Activated CD4-positive, CD25-positive, alpha-beta regulatory T cell treated with anti-CD3 and anti-CD28 coated beads, Interleukin-2, amount 50 U/mL, for 16 hours (primary cell): ENCODE measurements at regions not wholly inside any gene's neighbourhood (a gene's known extent, or its start where the extent isn't known, plus 50 kb on each side); places are given as distances from the start of the nearest gene placed in this dataset.

Experiments used
- DNase-seq: peaks from one replicate; pipeline ENCODE4 v3.0.0-alpha.2; 2020; ENCODE audit warnings: low read depth, low spot score

DNA sequence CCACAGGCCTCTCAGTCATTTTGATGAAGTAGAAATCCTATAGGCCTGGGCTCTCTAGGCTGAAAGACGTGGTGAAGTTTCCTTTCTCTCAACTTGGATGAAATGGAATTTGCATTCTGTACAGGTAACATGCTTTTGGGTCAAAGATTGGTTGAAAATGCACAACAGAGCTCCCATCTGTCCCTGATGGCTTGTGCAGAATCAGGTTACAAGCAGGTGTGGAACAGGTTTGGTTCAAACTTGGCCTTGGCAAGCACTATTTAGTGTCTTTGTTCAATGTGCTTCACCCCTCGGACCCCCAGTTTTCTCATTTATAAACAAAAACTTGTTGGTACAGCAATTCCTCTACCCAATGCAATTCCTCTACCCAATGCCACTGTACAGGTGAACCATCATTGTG lies 1493.0 kb downstream of the AACS start:
- DNase-seq = no peak

DNA sequence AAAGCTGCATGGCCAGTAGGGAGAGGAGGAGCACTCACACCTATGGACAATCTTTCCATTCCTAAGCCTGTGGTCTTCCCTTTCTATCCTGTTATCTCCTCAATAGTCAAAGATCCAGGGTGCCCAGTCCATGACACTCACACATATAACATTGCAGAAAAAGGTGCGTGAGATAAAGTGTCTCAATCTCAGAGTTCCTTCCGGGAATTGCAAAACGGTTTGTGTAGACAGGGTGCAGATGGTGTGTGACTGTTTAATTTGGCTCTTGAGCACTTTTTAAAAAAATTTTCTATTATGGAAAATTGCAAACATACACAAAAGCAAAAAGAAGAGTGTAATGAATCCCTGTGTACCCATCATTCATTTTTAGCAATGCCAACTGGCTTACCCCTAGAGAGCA lies 1493.6 kb downstream of the AACS start:
- DNase-seq = no peak

GRCh38 chr12:126567016-126567415 lies 1501.8 kb downstream of the AACS start:
- DNase-seq = no peak

DNA sequence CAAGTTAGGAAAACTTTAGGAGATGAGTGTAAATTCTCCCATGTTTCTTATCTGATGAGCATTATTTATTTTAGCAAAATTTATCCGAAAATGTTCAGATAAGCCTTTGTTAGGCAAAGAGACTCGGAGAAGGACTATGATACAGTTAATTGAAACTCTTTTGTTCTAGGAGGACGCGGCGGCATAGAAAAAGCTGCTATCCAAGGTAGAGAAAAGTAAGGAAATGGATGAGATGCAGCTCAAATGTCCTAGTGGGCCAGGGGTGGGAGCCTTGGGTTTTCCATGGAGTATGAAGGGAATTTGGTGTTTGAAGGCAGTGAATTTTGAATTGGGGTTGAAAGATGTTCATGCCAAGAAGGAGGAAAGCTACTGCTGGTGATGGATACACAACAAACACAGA lies 1504.5 kb downstream of the AACS start:
- no peak for DNase-seq

DNA sequence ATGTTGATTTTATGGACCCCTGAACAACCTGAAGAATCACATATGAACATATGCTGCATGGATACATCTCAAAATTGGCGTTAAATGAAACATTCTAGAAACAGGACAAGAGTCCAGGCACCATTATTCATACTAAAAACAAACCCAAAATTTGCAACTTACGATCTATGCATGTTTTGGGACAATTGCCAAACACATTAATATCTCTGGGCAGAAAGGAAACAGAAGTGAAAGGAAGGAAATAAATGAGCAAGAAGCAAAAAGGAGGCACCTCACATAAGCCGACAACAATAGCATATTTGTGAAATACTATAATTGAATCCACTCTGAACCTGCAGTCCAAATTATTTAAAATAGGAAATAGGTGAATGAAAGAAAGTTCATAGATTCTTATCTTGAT lies 1505.3 kb downstream of the AACS start:
- no peak for DNase-seq

- DNase-seq = no peak
Observed at GRCh38 chr12:126572170-126572569, 1506.9 kb downstream of the AACS start.

DNA sequence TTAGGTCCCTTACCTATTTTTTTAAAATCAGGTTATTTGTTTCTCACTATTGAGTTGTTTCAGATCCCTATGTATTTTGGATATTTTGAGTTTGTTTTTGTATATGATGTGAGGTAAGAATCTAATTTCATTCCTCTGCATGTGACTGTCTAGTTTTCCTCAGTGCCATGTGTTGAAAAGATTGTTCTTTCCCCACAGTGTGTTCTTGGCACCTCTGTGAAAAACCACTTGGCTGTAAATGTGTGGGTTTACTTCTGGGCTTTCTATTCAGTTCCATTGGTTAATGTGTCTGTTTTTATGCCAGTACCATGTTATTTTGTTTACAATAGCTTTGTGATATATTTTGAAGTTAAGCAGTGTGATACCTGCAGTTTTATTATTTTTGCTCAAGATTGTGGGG lies 1516.4 kb downstream of the AACS start:
- DNase-seq = no peak

DNA sequence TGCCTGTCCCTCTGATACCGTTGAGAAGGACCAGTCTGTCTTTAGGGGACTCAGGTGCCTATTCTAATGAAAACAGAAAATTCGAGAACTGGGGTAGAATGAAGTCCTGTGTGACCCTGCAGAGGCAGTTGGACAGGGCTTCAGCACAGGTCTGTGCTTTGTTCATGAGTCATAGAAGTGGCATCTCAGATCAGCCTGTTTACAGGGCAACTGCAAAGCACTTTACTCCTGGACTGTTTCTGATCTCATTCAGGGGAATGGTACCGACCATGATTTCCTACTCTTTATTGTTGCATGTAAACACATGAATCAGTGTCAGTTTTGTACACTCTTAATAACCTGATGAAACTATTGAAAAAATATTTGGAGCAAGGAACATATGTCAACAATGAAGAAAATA lies 1517.0 kb downstream of the AACS start:
- no peak for DNase-seq

DNA sequence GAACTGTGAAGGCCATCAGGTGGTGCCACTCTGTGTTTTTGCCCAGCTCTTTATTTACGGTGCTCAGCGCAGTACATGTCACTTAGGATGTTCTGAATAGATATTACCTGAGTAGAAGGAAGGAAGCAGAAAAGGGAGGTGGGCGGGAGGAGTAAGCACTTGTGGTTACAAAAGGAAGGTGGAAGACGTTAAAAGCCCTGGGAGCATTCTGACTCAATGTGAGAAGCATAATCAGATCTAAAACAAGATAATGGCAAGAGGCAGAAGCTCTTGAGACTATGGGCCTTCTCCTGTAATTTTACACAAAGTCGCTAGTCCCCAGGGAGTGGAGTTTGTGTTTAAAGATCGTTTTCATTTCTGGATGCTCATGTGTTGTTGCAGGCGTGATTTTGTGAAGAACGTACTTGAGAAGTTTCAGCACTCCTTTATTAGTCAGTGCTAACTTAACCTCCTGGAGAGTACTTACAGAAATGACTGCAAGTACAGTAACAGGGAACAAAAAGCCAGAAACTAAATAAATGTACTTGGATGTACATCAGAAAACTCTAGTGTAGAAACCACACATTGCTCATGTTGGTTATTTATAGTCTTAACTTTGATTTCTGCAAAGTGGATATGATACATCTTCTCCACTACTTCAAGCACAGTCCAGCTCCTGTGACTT lies 1523.5 kb downstream of the AACS start:
- no peak for DNase-seq

DNA sequence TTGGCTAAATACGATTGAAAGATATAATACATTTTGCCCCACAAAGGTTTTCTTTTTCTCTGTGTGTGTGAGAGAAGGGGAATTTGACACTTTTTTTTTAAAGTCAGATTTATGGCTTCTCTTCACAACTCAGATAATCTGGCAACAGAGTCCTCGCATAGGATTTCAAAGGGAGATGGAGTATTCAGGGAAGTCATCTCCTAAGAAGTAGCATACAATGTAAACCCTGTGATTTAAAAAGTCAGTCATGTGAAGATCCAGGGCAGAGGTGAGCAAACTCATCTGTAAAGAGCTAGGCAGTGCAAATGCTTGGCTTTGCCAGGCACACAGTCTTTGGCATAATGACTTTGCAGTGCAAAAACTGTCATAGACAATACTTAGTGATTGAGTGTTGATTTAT lies 1526.3 kb downstream of the AACS start:
- DNase-seq = no peak

- no peak for DNase-seq
Observed at GRCh38 chr12:126601184-126602170, 1536.2 kb downstream of the AACS start.

GRCh38 chr12:126602612-126603011 lies 1537.4 kb downstream of the AACS start:
- DNase-seq = no peak

GRCh38 chr12:126607157-126607556 lies 1541.9 kb downstream of the AACS start:
- DNase-seq = no peak

DNA sequence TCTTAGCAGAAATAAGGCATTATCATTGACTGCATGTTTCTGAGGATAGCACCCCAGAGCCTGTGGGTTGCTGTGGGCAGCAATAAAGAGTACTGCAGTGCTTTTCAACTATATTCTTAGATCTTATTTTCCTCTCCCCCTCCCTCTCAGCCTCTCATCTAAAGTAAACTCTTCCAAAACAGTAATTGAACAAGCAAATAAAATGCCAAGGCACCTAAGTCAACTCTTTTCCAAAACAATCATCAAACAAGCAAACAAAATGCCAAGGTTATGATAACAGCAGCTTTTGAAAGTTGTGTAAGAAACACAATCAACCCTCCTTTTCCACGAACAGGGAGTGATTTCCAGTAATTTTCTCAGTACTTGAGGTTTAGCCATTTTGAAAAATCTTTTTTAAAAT lies 1542.6 kb downstream of the AACS start:
- DNase-seq = no peak

- DNase-seq = no peak
Observed at GRCh38 chr12:126608607-126609175, 1543.5 kb downstream of the AACS start.

DNA sequence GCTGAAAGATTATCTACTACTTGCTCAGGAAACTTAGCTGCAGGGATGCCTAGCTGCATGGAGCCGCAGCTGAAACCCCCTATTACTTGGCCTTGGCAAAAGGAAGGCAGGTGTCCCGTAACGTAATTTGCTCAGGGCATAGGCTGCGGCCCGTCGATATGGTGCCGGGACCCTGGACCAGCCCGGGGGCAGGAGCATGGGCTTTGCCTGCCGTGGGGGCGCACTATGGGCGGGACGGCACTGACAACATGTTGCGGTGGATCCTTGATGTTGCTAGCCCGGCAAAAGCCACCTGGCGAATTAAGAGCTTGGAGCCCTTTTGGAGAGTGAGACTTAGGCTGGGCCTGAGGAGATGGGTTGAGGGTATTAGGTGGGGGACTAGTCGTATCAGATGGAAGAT lies 1551.2 kb downstream of the AACS start:
- DNase-seq = no peak

DNA sequence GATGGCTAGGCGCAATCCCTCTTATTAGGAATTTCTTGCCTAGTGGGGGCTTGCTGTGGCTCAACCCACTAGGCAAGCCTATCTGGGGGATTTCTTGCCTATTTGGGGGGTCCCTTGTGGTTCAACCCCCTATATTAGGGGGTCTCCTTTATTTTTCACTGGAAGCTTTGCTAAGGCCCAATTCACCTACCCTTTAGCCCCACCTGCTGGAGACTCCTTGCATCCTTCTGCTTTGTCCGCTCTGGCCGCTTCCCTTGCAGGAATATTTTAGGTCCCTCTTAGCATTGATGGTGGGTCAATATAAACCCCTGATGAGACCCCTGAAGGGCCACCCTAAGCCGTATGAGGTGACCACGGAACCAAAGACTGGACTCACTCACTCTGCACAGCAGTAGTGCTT lies 1552.1 kb downstream of the AACS start:
- DNase-seq = no peak

DNA sequence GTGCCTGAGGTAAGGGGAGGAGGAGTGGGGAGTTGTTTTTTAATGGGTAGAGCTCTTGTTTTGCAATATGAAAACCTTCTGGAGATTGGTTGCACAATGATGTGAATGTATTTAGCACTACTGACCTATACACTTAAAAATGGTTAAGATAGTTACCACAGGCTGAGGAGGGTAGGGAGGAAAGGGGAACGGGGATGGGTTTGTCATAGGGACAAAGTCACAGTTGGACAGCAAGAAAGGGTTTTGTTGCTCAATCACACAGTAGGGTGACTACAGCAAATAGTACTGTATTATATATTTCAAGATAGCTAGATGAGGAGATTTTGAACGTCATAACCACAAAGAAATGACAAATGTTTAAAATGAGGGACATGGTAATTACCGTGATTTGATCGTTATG lies 1562.4 kb downstream of the AACS start:
- DNase-seq = no peak

GRCh38 chr12:126636821-126637220 lies 1571.6 kb downstream of the AACS start:
- DNase-seq = no peak

DNA sequence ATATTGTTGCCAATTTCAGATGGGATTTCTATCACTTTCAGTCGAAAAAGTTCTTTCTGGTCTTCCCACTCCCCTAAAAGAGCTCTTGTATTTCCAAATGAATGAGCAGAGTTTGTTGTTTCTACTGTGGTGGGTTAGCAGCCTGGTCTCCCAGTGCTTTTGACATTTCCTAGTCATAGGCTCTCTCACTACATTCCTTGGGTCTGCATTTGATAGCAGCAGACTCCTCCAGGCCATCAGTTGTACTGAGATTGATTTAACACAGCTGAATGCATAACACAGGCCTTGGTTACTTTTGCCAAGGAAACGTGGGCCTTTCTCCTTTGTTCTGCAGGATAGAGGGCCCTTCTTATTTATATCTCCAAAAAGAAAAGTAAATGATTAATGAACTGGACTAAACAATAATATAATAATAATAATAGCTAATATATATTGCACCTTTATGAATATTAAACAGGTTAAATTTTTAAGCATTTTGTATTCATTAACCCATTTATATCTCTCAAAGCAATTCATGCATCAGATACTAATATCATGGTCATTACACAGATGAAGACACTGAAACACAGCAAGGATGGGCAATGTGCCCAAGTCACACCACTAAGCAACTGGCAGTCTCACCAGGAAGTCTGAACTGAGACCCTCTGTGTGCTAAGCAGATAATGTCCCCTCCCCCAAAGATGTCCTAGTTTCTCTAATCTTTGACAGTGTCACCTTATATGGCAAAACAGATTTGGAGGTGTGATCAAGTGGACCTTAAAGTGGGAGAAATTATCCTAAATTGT lies 1579.2 kb downstream of the AACS start:
- DNase-seq = no peak

- DNase-seq = no peak
Observed at GRCh38 chr12:126648074-126648473, 1582.8 kb downstream of the AACS start.

DNA sequence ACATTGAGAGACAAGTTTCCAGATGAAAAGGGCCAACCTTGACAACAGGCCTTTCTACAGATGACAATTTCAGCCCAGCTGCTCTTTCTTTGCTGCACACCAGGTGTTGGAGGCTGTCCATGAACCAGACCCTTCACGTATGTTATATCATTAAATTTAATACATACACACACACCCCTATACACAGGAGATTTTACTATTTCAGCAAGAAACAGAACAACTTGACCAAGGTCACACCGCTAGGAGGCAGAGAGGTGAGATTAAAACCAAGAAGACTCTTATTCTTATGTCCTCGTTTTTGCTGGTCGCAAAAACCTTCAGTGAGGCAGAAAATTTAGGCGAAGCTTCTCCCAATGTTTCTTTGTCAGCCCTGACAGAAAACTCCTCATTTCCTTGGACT lies 1585.9 kb downstream of the AACS start:
- DNase-seq = no peak
